CD1c-positive myeloid dendritic cell (primary cell): ENCODE measurements at regions not wholly inside any gene's neighbourhood (a gene's known extent, or its start where the extent isn't known, plus 50 kb on each side); places are given as distances from the start of the nearest gene placed in this dataset.

Experiments used
- DNase-seq: peaks from one replicate; pipeline ENCODE4 v3.0.0-alpha.2; 2016; ENCODE audit errors: extremely low spot score

GRCh38 chr5:2696156-2696807 lies 55.2 kb downstream of the IRX2 start:
- DNase-seq: no peak

- no peak for DNase-seq
Measured at GRCh38 chr5:2695200-2695891, 56.1 kb downstream of the IRX2 start.

- no peak for DNase-seq
Measured at GRCh38 chr5:2691530-2691929, 59.9 kb downstream of the IRX2 start.

- DNase-seq: no peak
Measured at GRCh38 chr5:2690293-2690692, 61.2 kb downstream of the IRX2 start.

- DNase-seq: no peak
Measured at GRCh38 chr5:2688586-2688985, 62.9 kb downstream of the IRX2 start.

- DNase-seq: no peak
Measured at GRCh38 chr5:2687746-2688145, 63.7 kb downstream of the IRX2 start.

- DNase-seq: no peak
Measured at GRCh38 chr5:2686321-2687124, 65.0 kb downstream of the IRX2 start.

- no peak for DNase-seq
Measured at GRCh38 chr5:2685651-2686272, 65.7 kb downstream of the IRX2 start.

GRCh38 chr5:2684606-2685005 lies 66.9 kb downstream of the IRX2 start:
- no peak for DNase-seq

- DNase-seq: no peak
Measured at GRCh38 chr5:2683720-2684119, 67.8 kb downstream of the IRX2 start.

- no peak for DNase-seq
Measured at GRCh38 chr5:2681476-2681875, 70.0 kb downstream of the IRX2 start.

GRCh38 chr5:2680979-2681378 lies 70.5 kb downstream of the IRX2 start:
- DNase-seq: no peak

- no peak for DNase-seq
Measured at GRCh38 chr5:2677689-2678088, 73.8 kb downstream of the IRX2 start.

- no peak for DNase-seq
Measured at GRCh38 chr5:2675548-2675947, 75.9 kb downstream of the IRX2 start.

- no peak for DNase-seq
Measured at GRCh38 chr5:2674456-2674855, 77.0 kb downstream of the IRX2 start.

GRCh38 chr5:2670940-2671339 lies 80.5 kb downstream of the IRX2 start:
- DNase-seq: no peak

- no peak for DNase-seq
Measured at GRCh38 chr5:2669913-2670312, 81.6 kb downstream of the IRX2 start.

GRCh38 chr5:2669259-2669658 lies 82.2 kb downstream of the IRX2 start:
- DNase-seq: no peak

GRCh38 chr5:2666081-2666480 lies 85.4 kb downstream of the IRX2 start:
- DNase-seq: no peak

GRCh38 chr5:2663489-2663888 lies 88.0 kb downstream of the IRX2 start:
- DNase-seq: no peak

- DNase-seq: no peak
Measured at GRCh38 chr5:2660315-2660714, 91.2 kb downstream of the IRX2 start.

GRCh38 chr5:2658881-2659470 lies 92.5 kb downstream of the IRX2 start:
- no peak for DNase-seq
